ENCODE measurements at regions not wholly inside any gene's neighbourhood (a gene's known extent, or its start where the extent isn't known, plus 50 kb on each side); places are given as distances from the start of the nearest gene placed in this dataset.
"Not testable (repeated sequence)": the region's sequence is repeated elsewhere in the genome, so short reads cannot be mapped to it uniquely, and the experiment has no call there.

GRCh38 chr4:131426023-131426758 lies 1722.9 kb upstream of the PCDH10 start:
- DNase-seq (ENCODE audit: low read depth, low spot score), result no peak
- no peak overlapping the region for H3K27ac ChIP-seq

GRCh38 chr4:131427000-131427399 lies 1722.1 kb upstream of the PCDH10 start:
- DNase-seq (ENCODE audit: low read depth, low spot score), result no peak

DNA sequence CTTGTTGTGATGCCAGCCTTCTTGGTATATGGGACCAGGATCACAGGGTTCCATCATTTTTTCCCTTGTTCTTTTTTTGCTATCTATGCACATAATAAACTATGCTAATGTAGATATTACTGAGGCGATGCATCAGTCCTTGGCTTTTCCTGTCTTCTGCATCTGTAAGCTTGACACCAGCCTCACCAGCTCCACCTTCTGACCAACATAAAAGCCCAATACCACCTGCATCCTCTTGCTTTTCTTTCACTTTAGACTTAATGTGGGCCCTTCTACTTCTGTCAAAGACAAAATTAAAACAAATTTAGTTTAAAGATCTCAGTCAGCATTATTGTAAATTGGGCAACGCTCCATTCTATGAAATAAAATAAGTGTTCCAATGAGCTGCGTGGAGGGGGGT lies 1718.8 kb upstream of the PCDH10 start:
- DNase-seq (ENCODE audit: low read depth, low spot score), result no peak
- H3K27ac ChIP-seq, result no peak overlapping the region

More at GRCh38 chr4:131427000-131427399, 1722.1 kb upstream of the PCDH10 start:
- H3K27ac ChIP-seq, result no peak overlapping the region

DNA sequence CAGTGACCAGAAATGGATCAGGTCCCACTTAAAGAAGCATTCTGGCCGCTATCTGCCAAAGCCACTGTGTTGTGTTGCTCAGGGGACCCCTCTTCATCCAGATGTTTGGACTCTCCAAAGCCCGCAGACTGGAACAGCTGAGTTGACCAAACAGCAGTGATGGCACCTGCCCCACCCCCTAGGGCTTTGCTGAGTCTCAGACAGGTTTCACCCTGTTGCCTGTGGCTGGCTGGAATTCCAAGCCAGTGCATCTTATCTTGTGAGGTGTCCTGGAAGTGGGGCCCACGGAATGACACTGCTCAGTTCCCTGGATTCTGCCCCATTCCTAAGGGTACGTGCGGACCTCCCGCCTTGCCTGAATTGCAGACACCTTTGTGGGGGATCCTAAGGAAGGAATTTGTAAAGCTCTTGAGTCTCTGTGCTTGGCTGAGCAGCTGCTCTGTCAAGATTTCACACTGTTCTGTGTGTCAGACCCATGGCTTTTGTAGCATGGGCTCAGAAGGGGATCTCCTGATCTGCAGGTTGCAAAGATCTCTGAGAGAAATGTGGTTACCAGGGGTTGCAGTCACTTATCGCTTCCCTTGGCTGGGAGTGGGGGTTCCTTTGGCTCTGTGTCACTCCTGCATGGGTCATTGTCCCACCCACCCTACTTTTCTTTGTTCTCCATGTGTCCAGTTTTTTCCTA lies 1707.9 kb upstream of the PCDH10 start:
- no peak overlapping the region for H3K27ac ChIP-seq
- no peak for DNase-seq (ENCODE audit: low read depth, low spot score)

- DNase-seq (ENCODE audit: low read depth, low spot score), result no peak
- H3K27ac ChIP-seq, result no peak overlapping the region
Observed at GRCh38 chr4:131447883-131448282, 1701.2 kb upstream of the PCDH10 start.

DNA sequence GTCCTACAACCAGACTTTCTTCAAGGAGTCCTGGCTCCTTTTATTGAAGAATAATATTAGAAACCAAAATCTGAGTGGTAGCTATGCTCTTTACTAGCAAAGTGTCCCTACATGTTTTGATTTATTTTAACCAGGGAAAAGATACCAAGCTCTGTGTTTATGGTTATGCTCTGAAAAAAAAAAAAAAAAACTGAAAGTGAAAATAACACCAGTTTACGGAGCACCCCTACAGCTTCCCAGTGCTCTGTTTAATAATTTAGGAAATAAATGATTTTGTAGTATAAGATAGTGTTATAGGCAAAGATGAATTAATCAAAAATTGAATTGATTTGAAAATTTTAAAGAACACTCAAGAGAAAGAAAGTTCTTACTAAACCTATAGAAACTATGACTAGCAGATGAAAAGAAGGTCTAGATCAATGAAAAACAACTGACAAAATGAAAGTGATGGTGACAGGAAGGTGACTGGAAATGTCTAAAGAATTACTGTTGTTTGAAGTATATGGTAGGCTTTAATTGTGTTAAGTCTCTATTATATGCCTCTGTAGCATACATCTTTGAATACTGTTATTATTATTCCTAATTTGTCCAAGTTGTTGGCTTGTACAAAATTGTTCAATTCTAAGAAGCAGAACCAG lies 1698.4 kb upstream of the PCDH10 start:
- no peak for DNase-seq (ENCODE audit: low read depth, low spot score)
- no peak overlapping the region for H3K27ac ChIP-seq

- no peak for DNase-seq (ENCODE audit: low read depth, low spot score)
- H3K27ac ChIP-seq, result no peak overlapping the region
Observed at GRCh38 chr4:131459430-131460101, 1689.5 kb upstream of the PCDH10 start.

DNA sequence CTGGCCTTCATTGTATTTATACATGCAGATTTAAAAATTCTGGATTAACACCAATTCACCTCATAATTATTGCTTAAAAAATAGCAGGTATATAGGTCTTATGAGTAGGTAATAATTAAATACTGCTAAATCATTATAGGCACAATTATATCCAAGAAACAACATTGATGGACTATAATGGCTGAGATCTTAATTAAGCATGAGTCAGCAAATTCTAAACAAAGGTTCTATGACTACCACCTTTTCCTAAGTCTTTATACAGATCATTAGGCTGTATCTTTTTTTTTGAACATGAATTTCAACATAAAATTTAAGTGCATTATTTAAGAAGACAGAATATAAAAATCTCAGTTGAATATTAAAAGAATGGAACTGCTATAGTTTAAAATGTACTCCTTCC lies 1678.7 kb upstream of the PCDH10 start:
- no peak for DNase-seq (ENCODE audit: low read depth, low spot score)
- no peak overlapping the region for H3K27ac ChIP-seq

DNA sequence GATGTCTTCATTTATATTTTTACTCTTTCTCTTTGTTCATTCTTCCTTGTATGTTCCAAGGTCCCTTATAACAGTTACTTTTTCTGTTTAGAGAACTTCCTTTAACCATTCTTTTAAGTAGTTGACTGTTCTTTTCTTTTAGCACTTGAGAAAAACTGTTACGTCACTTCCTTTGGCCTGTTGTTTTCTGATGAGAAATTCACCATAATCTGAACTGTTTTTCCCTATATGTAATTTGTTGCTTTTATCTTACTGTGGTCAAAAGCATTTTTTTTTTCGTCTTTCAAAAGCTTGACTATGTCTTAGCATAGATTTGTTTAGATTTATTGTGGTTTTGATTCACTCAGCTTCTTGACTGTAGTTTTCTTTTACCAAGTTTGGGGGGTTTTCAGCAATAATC lies 1660.3 kb upstream of the PCDH10 start:
- DNase-seq (ENCODE audit: low read depth, low spot score), result no peak
- H3K27ac ChIP-seq, result no peak overlapping the region

GRCh38 chr4:131496211-131496610 lies 1652.9 kb upstream of the PCDH10 start:
- H3K27ac ChIP-seq; DNase-seq (ENCODE audit: low read depth, low spot score): not testable (repeated sequence)

DNA sequence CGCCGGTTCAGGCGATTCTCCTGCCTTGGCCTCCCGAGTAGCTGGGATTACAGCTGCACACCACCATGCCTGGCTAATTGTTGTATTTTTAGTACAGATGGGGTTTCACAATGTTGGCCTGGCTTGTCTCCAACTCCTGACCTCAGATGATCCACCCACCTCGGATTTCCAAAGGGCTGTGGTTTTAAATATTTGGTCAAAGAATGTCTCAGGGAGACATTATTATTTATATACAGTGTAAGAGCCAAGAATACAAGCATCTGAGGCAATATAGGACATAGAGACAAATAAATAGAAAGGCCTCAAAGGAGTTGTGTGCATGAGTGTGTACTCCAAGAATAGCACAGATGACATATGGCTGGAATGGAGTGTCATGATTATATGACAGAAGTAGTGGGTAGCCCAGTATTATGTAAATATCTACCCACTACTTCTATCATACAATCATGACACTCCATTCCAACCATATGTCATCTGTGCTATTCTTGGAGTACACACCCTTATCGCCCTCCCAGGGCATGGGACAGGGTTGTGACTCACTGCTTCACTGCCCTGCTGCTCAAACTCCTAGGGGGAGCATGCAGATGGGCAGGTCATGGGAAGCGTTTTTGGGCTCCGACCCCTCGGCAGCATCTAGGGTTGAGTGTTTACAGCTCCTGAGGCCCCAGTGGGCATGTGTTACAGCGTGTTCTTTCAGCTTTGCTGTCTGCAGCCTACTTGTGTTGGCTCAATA lies 1649.8 kb upstream of the PCDH10 start:
- no peak overlapping the region for H3K27ac ChIP-seq
- DNase-seq (ENCODE audit: low read depth, low spot score), result peak; percentile 33

DNA sequence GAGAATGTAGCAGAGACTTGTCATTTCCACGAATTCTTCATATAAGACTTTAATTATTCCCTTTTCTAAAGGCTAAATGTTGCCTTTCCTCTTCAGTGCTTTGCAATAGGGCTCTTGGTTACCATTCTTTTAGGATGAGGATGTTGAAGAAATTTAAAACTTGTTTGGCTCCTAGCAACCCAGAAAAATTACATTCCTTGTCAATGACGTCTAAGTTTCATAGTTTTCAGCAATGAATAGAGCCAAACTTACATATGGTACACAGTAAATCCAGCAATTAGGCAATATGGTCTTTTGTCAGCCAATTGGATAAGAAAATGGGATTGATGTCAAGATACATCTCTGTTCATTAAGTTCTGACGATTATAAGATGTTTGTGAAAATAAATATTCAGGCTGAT lies 1639.6 kb upstream of the PCDH10 start:
- no peak overlapping the region for H3K27ac ChIP-seq
- DNase-seq (ENCODE audit: low read depth, low spot score), result no peak

DNA sequence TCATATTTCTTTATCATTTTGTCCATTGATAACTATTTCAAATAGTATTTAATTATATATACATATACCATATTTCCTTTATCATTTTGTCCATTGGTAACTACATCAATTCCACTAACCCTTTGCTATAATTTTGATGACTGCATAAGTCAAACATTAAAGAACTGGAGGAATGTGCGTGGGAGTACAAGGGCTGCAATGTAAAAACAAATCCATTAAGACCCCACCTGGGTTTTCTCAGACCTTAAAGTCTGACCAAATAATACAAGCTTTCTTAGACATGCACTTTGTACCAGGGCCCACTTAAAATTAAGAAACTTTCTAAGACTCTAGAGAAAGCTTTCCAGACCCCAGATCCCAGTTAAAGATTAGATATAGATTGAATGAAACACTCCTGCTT lies 1622.4 kb upstream of the PCDH10 start:
- no peak for DNase-seq (ENCODE audit: low read depth, low spot score)
- no peak overlapping the region for H3K27ac ChIP-seq

GRCh38 chr4:131531087-131531486 lies 1618.0 kb upstream of the PCDH10 start:
- H3K27ac ChIP-seq, result no peak overlapping the region
- DNase-seq (ENCODE audit: low read depth, low spot score), result no peak

DNA sequence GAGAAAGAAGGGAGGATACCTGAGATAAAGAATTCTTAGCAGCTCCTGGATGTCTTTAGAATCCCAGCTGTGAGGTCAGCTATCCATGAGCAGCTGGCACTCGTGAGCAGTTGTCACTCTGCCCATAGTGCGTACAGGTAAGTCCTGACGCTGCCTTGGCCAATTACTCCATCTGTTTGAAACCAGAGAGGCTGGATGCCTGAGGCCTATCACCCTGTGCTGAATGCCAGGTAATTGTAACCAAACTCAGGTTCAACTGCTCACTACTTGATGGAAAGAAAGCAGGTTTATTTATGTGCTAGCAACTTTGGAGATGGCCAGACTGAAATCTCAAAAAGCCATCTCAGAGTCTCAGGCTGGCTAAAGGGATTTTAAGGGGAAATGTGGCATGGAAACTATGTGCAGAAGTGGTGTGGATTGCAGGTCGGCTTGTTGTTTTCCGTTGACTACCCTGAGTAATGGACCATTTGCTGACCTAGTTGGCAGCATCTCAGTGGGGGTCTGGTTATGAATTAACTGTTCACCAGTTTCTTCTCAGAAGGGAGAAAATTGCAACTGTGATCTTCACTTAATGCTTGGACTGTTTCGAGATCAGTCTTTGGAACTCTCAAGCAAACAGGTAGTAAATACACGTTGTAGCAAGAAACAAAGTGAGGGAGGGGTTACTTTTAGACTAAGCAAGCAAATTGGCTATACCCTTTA lies 1614.0 kb upstream of the PCDH10 start:
- no peak overlapping the region for H3K27ac ChIP-seq
- no peak for DNase-seq (ENCODE audit: low read depth, low spot score)

DNA sequence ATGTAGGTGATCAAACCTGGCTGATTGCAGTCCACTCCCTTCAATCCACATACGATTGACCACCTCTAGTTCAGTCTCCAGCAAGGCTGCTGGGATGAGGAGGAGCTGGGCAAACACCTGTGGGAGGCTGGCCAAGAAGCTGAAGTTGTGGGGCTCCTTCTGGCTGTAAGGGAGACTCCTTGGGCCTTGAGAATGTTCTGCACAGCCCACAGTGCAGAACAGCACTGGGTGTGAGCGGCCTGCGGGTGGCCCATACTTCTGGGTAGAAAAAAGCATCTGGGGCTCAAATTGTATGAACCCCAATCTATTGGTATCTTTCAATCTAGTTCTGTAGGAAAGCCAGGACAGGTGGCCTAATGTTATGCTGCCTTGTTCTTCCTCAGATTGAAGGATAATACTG lies 1608.8 kb upstream of the PCDH10 start:
- no peak overlapping the region for H3K27ac ChIP-seq
- no peak for DNase-seq (ENCODE audit: low read depth, low spot score)

DNA sequence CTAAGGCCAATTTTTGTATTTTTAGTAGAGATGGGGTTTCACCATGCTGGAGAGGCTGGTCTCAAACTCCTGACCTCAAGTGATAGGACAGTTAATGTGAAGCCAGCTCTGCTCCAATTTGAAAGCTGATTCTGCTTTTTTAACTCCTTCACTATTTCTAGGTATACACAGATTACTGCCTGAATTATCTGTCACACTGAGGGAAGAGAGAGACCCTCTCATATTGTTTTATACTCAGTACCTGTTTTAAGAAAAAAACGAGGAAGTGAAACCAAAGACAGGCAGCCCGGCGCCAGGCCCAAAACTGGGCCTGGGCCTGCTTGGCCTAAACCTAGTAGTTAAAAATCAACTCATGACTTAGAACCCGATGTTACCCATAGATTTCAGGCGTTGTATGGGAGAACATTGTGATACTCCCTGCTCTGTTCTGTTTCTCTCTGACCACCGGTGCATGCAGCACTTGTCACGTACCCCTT lies 1601.5 kb upstream of the PCDH10 start:
- DNase-seq (ENCODE audit: low read depth, low spot score), result no peak
- no peak overlapping the region for H3K27ac ChIP-seq

DNA sequence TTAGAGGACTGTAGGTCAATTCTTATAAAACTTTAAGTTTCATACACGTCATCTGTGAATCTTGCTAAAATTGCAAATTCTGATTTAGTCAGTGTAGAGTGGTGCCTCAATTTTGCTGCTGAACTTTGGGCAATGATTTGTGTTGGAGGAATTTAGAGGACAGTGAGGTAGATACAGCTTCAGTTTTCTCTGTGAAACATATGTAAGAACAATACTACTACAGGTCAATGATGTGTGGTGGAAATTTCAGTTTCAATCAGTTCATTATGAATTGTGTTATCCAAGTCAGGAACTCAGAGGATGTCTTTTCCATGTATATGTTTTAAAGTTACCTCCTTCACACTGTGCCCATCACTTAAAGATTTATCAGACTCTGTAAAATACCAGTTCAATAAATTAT lies 1597.8 kb upstream of the PCDH10 start:
- no peak for DNase-seq (ENCODE audit: low read depth, low spot score)
- H3K27ac ChIP-seq, result no peak overlapping the region

- DNase-seq (ENCODE audit: low read depth, low spot score), result no peak
- no peak overlapping the region for H3K27ac ChIP-seq
Observed at GRCh38 chr4:131566026-131566425, 1583.1 kb upstream of the PCDH10 start.

DNA sequence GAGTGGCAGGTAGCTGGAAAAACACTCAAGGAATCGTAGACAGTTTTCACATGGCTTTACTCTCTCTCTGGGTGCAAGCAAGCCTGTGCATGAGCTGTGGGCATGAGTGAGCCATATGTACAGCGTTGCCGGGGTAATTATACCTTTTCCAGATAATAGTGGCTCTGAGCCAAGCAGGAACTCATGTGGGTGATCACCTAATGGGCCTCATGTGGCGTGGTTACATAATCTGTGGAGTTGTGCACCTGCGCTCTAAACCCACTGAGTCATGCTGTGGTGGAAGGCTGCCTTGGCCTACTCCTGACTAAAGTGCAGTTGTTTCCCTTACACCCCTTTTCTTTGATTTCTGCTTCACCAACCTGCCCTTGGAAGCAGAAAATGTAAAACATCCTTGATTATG lies 1564.5 kb upstream of the PCDH10 start:
- peak overlapping the region; percentile 52 for H3K27ac ChIP-seq
- DNase-seq (ENCODE audit: low read depth, low spot score), result peak; percentile 96
